K562 (cell line): ENCODE measurements at regions not wholly inside any gene's neighbourhood (a gene's known extent, or its start where the extent isn't known, plus 50 kb on each side); places are given as distances from the start of the nearest gene placed in this dataset.

Source experiments
- ATAC-seq: fragments of 200-7000 bp; cut with Tn5 transposase; 3 replicates; pipeline ENCODE4 v1.9.1; 2020; ENCODE audit warnings: moderate library complexity
- BruUV-seq: library from RNA; stranded (reverse); fragments of 400-500 nt; replicated peaks from 2 replicates; lab custom pipeline; 2021; lab: Mats Ljungman, UMichigan
- CTCF ChIA-PET: fragments of 300-600 bp; formaldehyde crosslinking; extraction: SDS; loops from one replicate; lab custom pipeline; 2021; ENCODE audit warnings: low intra/inter-chr PET ratio; lab: Yijun Ruan, JAX
- POLR2A ChIA-PET: fragments of 300-600, 350-650 bp; sonication (Branson Sonifier 250); formaldehyde crosslinking; extraction: SDS; loops from one replicate; lab custom pipeline; 2021; ENCODE audit warnings: antibody characterized with exemption, inconsistent platforms; lab: Yijun Ruan, JAX
- DNase-seq, 4 experiments: peaks; one replicate each; pipeline versions ENCODE4 v3.0.0 to v3.0.0-alpha.2; 2011 to 2018; ENCODE audit warnings: low spot score in 3 of 4, mixed read lengths in 3 of 4; ENCODE audit errors: extremely low read depth in 1 of 4
- FAIRE-seq: peaks from 2 replicates; lab custom pipeline; 2011; peaks lifted over from hg19 to GRCh38; lab: Jason Lieb, UNC
- H2AFZ ChIP-seq: 2 replicates; pipeline ENCODE4 v1.6.0; 2011; ENCODE audit warnings: low read depth, low read length, control low read depth, inconsistent platforms
- H3K27ac ChIP-seq: fragments of 200-600 bp; 3 replicates; pipeline ENCODE4 v1.8.0; 2011; ENCODE audit warnings: low read depth, mild to moderate bottlenecking, control low read depth, inconsistent platforms, low read length, moderate library complexity, mixed read lengths; ENCODE audit errors: extremely low read depth
- H3K27me3 ChIP-seq, 2 experiments: fragments of 300-600 bp in 1 of 2; 2 replicates in 1 of 2; 3 replicates in 1 of 2; pipeline versions ENCODE4 v1.6.0 to v1.8.0; 2011; ENCODE audit warnings: inconsistent platforms in 2 of 2, low read length in 2 of 2, mild to moderate bottlenecking in 1 of 2, mixed read lengths in 1 of 2, moderate library complexity in 1 of 2; ENCODE audit not compliant: control insufficient read depth in 2 of 2, insufficient read depth in 2 of 2
- H3K36me3 ChIP-seq: fragments of 300-600 bp; 3 replicates; pipeline ENCODE4 v1.8.0; 2011; ENCODE audit warnings: mild to moderate bottlenecking, low read length, inconsistent platforms; ENCODE audit not compliant: control insufficient read depth, insufficient read depth
- H3K4me1 ChIP-seq, 2 experiments: fragments of 200-600 bp in 1 of 2; replicated peaks in 1 of 2; 2 replicates in 1 of 2; 3 replicates in 1 of 2; pipeline versions ENCODE4 v1.5.1 to v1.8.0; 2011; ENCODE audit warnings: inconsistent platforms in 2 of 2, low read length in 2 of 2, mild to moderate bottlenecking in 1 of 2, mixed read lengths in 1 of 2, moderate library complexity in 1 of 2; ENCODE audit not compliant: control insufficient read depth in 2 of 2, insufficient read depth in 2 of 2
- H3K4me2 ChIP-seq: 2 replicates; pipeline ENCODE4 v1.6.1; 2011; ENCODE audit warnings: low read length, control low read depth, inconsistent platforms, mixed read lengths; ENCODE audit not compliant: insufficient read depth
- H3K4me3 ChIP-seq: fragments of 200-600 bp; sonication (generic), shearing (Covaris generic); 2 replicates; pipeline ENCODE4 v1.5.1; 2016; ENCODE audit warnings: control low read depth, inconsistent platforms
- H3K79me2 ChIP-seq: fragments of 200-600 bp; 3 replicates; pipeline ENCODE4 v1.8.0; 2011; ENCODE audit warnings: low read length, inconsistent platforms; ENCODE audit not compliant: control insufficient read depth, insufficient read depth
- H3K9ac ChIP-seq, 2 experiments: 2 replicates each; pipeline versions ENCODE4 v1.6.0 to v1.6.1; 2011; ENCODE audit warnings: low read depth in 2 of 2, low read length in 2 of 2, control low read depth in 1 of 2, inconsistent platforms in 1 of 2, mild to moderate bottlenecking in 1 of 2, mixed read lengths in 1 of 2; ENCODE audit not compliant: insufficient read depth in 1 of 2
- H3K9me1 ChIP-seq: one replicate; pipeline ENCODE4 v1.6.0; 2011; ENCODE audit warnings: inconsistent platforms, mild to moderate bottlenecking, low read length, moderate library complexity; ENCODE audit not compliant: control insufficient read depth, insufficient read depth
- H3K9me3 ChIP-seq: replicated peaks from 2 replicates; pipeline ENCODE4 v1.5.1; 2011; ENCODE audit warnings: low read depth, low read length, inconsistent platforms; ENCODE audit not compliant: control insufficient read depth, insufficient read depth
- H4K20me1 ChIP-seq: replicated peaks from 2 replicates; pipeline ENCODE4 v1.6.1; 2011; ENCODE audit warnings: low read length, inconsistent platforms, mixed read lengths; ENCODE audit not compliant: control insufficient read depth, insufficient read depth
- GTF2F1 ChIP-seq: IDR thresholded peaks from 2 replicates; pipeline ENCODE4 v1.6.1; 2011; ENCODE audit warnings: low read depth, low read length, improper control_type of control experiment
- KHSRP ChIP-seq: fragments of 450-650 bp; IDR thresholded peaks from 2 replicates; pipeline ENCODE4 v1.6.1; 2017
- KLF10 ChIP-seq: fragments of 250-450 bp; sonication (Bioruptor Pico); IDR thresholded peaks from 2 replicates; pipeline ENCODE4 v1.6.1; 2021; ENCODE audit warnings: matching md5 sums
- NCOA2 ChIP-seq, 2 experiments: fragments of 450-650 bp; IDR thresholded peaks; 2 replicates each; pipeline ENCODE4 v1.6.1; 2018; ENCODE audit warnings: mild to moderate bottlenecking in 2 of 2, moderate library complexity in 1 of 2; ENCODE audit not compliant: partially characterized antibody in 2 of 2
- PRMT5 ChIP-seq: sonication (generic); formaldehyde crosslinking; IDR thresholded peaks from 2 replicates; pipeline ENCODE4 v1.5.0; 2020; ENCODE audit warnings: missing genetic modification reagents
- SMAD1 ChIP-seq: fragments of 150-350 bp; IDR thresholded peaks from 2 replicates; pipeline ENCODE4 v1.6.1; 2014; ENCODE audit warnings: low read length, low read depth; ENCODE audit not compliant: partially characterized antibody
- SNRNP70 ChIP-seq: fragments of 200-400 bp; formaldehyde crosslinking; optimal IDR thresholded peaks from 2 replicates; pipeline ENCODE3; 2017; ENCODE audit warnings: low read depth, low read length
- TAL1 ChIP-seq: fragments of 450-650 bp; IDR thresholded peaks from 2 replicates; pipeline ENCODE4 v1.6.1; 2016; ENCODE audit warnings: mild to moderate bottlenecking
- ZKSCAN8 ChIP-seq: fragments of 200-800 bp; sonication (Bioruptor generic); IDR thresholded peaks from 2 replicates; pipeline ENCODE4 v1.6.1; 2016; ENCODE audit warnings: missing genetic modification characterization, missing compliant biosample characterization
- ZNF551 ChIP-seq: fragments of 250-450 bp; sonication (Bioruptor Pico); IDR thresholded peaks from 2 replicates; pipeline ENCODE4 v1.5.0; 2021; ENCODE audit warnings: mild to moderate bottlenecking, moderate library complexity
- ZNF695 ChIP-seq: fragments of 450-650 bp; formaldehyde crosslinking; IDR thresholded peaks from 2 replicates; pipeline ENCODE4 v1.4.0; 2020; ENCODE audit warnings: mild to moderate bottlenecking, moderate library complexity
- WGBS: fragments of 100-300 bp; shearing (Covaris generic); methylation state at CpG from one replicate; pipeline ENCODE4 v1.1.6; 2016; ENCODE audit warnings: low coverage, mixed read lengths; ENCODE audit not compliant: insufficient coverage; ENCODE audit errors: missing lambda C conversion rate; 5-methylcytosine and 5-hydroxymethylcytosine counted together
- in situ Hi-C: fragments of 300-500 bp; cut with MboI; formaldehyde crosslinking; loops from 4 replicates; pipeline ENCODE4 v1.15.0; 2018; ENCODE audit warnings: inconsistent platforms, mixed read lengths
- intact Hi-C: fragments of 100-400 bp; cut with micrococcal nuclease; formaldehyde crosslinking; loops from 2 replicates; pipeline ENCODE4 v1.14.2; 2022
- TF ChIP-seq, protein P1 (sequence below): sonication (generic); formaldehyde crosslinking; IDR thresholded peaks from 2 replicates; pipeline ENCODE4 v1.8.0; 2023; ENCODE audit warnings: missing genetic modification reagents, mild to moderate bottlenecking, borderline replicate concordance

DNA sequence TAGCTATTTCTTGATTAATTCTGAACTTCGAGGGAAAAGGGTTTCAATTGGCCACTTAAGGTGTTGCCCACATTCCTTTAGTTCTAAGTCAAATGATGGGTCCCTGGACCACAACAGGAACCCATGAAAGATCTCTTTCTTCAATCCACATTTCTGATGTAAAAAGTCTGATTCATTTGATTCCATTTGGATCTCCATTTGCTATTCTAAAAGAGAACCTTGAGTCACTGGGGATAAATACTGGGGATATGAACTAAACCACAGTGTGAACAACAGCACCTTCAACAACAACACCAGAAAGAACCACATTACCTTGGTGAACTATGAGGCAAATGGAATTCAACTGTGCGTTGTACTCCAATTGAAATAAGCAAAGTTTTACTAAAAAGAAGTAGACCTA is 108.9 kb upstream of the IRX5 start:
- no peak for FAIRE-seq
- 4% methylated on average over 2 of the region's 2 CpGs for WGBS
- peaks cover 10 to 23% of the 10 kb centered on the region in 2 experiments; a peak in 4 of 5 replicates for H3K27me3 ChIP-seq
- H3K9me1 ChIP-seq, result no peaks in the 10 kb centered on the region
- BruUV-seq, result no TSS peak
- H2AFZ ChIP-seq, result no peak overlapping the region
- no peak for ATAC-seq
- ChIA-PET POLR2A (interaction anchor here (1.8 kb wide), 1 partner anchor 9 kb away, joined by 6 read pairs; no protein-coding TSS in a partner anchor), CTCF (no interaction called here)
- H3K4me3 ChIP-seq, result no peak overlapping the region
- H3K4me2 ChIP-seq, result no peak overlapping the region
- in situ Hi-C loops (no loop called here), intact Hi-C loops (loop anchor here (10.0 kb wide), 1 partner anchor 133 kb away; no protein-coding TSS in a partner anchor)
- no peaks in the 10 kb centered on the region for H3K4me1 ChIP-seq
- no peak overlapping the region for H3K9ac ChIP-seq
- H4K20me1 ChIP-seq, result no peaks in the 10 kb centered on the region; the same call in 1 of the 2 replicates
- H3K79me2 ChIP-seq, result no peaks in the 10 kb centered on the region
- no peak overlapping the region for H3K27ac ChIP-seq
- no peak for DNase-seq
- H3K9me3 ChIP-seq, result no peaks in the 10 kb centered on the region
- no peaks in the 10 kb centered on the region for H3K36me3 ChIP-seq
- no peak for TF ChIP-seq ZNF695 (CRISPR knock-in tag)
- TF ChIP-seq NCOA2 (IDR thresholded peaks at IDR 0.05; ENCODE audit: partially characterized antibody in 2 of 2), result no peak
- no peak for TF ChIP-seq PRMT5 (CRISPR knock-in tag)
- no peak for TF ChIP-seq KHSRP

DNA sequence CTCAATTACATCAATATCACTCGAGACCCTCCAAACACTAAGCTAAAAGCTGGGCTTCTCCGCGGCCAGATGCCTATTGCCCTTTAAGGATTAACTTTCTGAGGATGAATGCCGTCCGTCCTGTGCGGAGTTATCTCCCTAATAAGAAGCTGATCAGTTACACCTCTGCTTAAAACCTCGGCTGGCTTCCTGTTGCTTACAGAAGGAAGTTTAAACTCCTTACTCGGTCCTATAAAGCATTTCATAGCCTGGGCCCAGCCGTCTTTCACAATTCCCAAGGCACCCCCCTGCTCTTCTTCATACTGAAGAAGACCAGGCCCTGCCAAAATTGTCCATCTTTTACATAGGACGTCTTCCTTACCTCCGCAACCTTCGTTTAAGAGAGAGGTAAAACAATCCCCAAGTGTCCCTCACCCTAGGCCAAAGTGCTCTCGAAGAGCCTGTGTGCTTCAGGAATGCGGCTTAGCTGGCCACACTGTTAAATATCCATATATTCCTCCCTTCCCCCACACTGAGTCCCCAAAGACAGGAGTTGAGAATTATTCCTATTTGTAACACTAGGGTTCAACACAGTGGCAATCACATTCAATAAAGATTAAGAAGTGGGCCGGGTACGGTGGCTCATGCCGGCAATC is 112.6 kb upstream of the IRX5 start:
- CTCF ChIA-PET, result interaction anchor here (1.6 kb wide), 1 partner anchor 140 kb away, joined by 8 read pairs; no protein-coding TSS in a partner anchor
- Histone ChIP-seq H3K4me1 (no peaks in the 10 kb centered on the region), H3K9me3 (no peaks in the 10 kb centered on the region), H3K79me2 (no peaks in the 10 kb centered on the region), H3K9ac (no peak overlapping the region), H2AFZ (no peak overlapping the region), H3K4me2 (no peak overlapping the region), H3K4me3 (no peak overlapping the region), H4K20me1 (no peaks in the 10 kb centered on the region; the same call in 1 of the 2 replicates), H3K36me3 (no peaks in the 10 kb centered on the region), H3K27me3 (peaks cover 10 to 32% of the 10 kb centered on the region in 2 experiments; a peak in 4 of 5 replicates), H3K9me1 (no peaks in the 10 kb centered on the region), H3K27ac (no peak overlapping the region)
- intact Hi-C loops (no loop called here), in situ Hi-C loops (no loop called here)
- DNase-seq (no peak), FAIRE-seq (no peak), ATAC-seq (no peak)
- POLR2A ChIA-PET, result no interaction called here
- BruUV-seq, result no TSS peak
- 6% methylated on average over 17 of the region's 17 CpGs for WGBS
- TF ChIP-seq ZKSCAN8, result no peak
- no peak for TF ChIP-seq GTF2F1
- TF ChIP-seq SMAD1, result no peak
- no peak for TF ChIP-seq TAL1
- no peak for TF ChIP-seq KLF10
- no peak for TF ChIP-seq SNRNP70
- TF ChIP-seq, protein P1, sequence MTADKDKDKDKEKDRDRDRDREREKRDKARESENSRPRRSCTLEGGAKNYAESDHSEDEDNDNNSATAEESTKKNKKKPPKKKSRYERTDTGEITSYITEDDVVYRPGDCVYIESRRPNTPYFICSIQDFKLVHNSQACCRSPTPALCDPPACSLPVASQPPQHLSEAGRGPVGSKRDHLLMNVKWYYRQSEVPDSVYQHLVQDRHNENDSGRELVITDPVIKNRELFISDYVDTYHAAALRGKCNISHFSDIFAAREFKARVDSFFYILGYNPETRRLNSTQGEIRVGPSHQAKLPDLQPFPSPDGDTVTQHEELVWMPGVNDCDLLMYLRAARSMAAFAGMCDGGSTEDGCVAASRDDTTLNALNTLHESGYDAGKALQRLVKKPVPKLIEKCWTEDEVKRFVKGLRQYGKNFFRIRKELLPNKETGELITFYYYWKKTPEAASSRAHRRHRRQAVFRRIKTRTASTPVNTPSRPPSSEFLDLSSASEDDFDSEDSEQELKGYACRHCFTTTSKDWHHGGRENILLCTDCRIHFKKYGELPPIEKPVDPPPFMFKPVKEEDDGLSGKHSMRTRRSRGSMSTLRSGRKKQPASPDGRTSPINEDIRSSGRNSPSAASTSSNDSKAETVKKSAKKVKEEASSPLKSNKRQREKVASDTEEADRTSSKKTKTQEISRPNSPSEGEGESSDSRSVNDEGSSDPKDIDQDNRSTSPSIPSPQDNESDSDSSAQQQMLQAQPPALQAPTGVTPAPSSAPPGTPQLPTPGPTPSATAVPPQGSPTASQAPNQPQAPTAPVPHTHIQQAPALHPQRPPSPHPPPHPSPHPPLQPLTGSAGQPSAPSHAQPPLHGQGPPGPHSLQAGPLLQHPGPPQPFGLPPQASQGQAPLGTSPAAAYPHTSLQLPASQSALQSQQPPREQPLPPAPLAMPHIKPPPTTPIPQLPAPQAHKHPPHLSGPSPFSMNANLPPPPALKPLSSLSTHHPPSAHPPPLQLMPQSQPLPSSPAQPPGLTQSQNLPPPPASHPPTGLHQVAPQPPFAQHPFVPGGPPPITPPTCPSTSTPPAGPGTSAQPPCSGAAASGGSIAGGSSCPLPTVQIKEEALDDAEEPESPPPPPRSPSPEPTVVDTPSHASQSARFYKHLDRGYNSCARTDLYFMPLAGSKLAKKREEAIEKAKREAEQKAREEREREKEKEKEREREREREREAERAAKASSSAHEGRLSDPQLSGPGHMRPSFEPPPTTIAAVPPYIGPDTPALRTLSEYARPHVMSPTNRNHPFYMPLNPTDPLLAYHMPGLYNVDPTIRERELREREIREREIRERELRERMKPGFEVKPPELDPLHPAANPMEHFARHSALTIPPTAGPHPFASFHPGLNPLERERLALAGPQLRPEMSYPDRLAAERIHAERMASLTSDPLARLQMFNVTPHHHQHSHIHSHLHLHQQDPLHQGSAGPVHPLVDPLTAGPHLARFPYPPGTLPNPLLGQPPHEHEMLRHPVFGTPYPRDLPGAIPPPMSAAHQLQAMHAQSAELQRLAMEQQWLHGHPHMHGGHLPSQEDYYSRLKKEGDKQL (CRISPR knock-in tag), result no peak
- no peak for TF ChIP-seq ZNF551
